Testis (tissue), 2 donors: ENCODE measurements at regions not wholly inside any gene's neighbourhood (a gene's known extent, or its start where the extent isn't known, plus 50 kb on each side); places are given as distances from the start of the nearest gene placed in this dataset.

Experiments
- DNase-seq: peaks from one replicate; pipeline ENCODE4 v3.0.0-alpha.2; 2019
- H3K27ac ChIP-seq, 2 donors: fragments of 200-600 bp; sonication (generic); one replicate each; pipeline ENCODE4 v1.5.1; 2019
- H3K27me3 ChIP-seq: fragments of 200-600 bp; sonication (generic); one replicate; pipeline ENCODE4 v1.5.1; 2019
- H3K36me3 ChIP-seq: fragments of 200-600 bp; sonication (generic); one replicate; pipeline ENCODE4 v1.5.1; 2017; ENCODE audit warnings: low read depth; ENCODE audit errors: missing control alignments
- H3K4me1 ChIP-seq: fragments of 200-600 bp; sonication (generic); one replicate; pipeline ENCODE4 v1.5.1; 2019
- H3K4me3 ChIP-seq, 2 donors: fragments of 200-600 bp; sonication (generic); one replicate each; pipeline ENCODE4 v1.5.1; 2017 to 2019
- H3K9me3 ChIP-seq: fragments of 200-600 bp; sonication (generic); one replicate; pipeline ENCODE4 v1.5.1; 2017
- POLR2A ChIP-seq: fragments of 450-650 bp; IDR thresholded peaks from one replicate; pipeline ENCODE4 v1.6.1; 2017; ENCODE audit warnings: antibody characterized with exemption, mild to moderate bottlenecking, moderate library complexity
- WGBS, 2 donors: methylation state at CpG; one replicate each; pipeline ENCODE4 v1.1.5; 2018; 5-methylcytosine and 5-hydroxymethylcytosine counted together
- intact Hi-C: fragments of 100-400 bp; cut with DNase I; formaldehyde crosslinking; loops from one replicate; pipeline ENCODE4 v1.15.1; 2023; ENCODE audit warnings: low total_unique reads
- TF ChIP-seq, protein P1 (sequence below), 3 experiments: fragments of 450-650 bp in 2 of 3; fragments of 200-600 bp in 1 of 3; sonication (generic) in 1 of 3; IDR thresholded peaks; one replicate each; pipeline ENCODE4 v1.5.1; 2016 to 2019; ENCODE audit warnings: antibody characterized with exemption in 3 of 3, mild to moderate bottlenecking in 2 of 3, moderate library complexity in 1 of 3

DNA sequence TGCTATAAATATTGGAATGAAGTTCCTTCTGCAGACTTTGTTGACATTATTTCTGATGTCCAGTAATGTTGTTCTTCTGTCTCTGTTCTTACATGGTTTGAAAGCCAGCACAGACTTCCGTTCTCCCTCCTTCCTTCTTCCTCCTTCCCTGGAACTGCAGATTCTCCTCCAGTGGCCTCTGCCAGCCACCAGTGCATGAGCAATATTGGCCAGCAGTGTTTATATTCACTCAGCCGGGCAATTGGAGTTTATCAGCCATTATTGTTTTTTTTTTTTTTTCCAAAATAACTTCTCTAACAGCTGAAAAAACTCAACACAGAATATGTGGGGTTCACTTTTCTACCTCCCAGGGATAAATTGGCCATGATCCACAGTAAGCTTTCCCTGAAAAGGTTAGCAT, 86.8 kb downstream of the ADCYAP1 start:
- TF ChIP-seq POLR2A, result no peak
- TF ChIP-seq, protein P1, sequence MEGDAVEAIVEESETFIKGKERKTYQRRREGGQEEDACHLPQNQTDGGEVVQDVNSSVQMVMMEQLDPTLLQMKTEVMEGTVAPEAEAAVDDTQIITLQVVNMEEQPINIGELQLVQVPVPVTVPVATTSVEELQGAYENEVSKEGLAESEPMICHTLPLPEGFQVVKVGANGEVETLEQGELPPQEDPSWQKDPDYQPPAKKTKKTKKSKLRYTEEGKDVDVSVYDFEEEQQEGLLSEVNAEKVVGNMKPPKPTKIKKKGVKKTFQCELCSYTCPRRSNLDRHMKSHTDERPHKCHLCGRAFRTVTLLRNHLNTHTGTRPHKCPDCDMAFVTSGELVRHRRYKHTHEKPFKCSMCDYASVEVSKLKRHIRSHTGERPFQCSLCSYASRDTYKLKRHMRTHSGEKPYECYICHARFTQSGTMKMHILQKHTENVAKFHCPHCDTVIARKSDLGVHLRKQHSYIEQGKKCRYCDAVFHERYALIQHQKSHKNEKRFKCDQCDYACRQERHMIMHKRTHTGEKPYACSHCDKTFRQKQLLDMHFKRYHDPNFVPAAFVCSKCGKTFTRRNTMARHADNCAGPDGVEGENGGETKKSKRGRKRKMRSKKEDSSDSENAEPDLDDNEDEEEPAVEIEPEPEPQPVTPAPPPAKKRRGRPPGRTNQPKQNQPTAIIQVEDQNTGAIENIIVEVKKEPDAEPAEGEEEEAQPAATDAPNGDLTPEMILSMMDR (IDR thresholded peaks at IDR 0.05), result no peak
- H3K4me1 ChIP-seq, result no peaks in the 10 kb centered on the region

DNA sequence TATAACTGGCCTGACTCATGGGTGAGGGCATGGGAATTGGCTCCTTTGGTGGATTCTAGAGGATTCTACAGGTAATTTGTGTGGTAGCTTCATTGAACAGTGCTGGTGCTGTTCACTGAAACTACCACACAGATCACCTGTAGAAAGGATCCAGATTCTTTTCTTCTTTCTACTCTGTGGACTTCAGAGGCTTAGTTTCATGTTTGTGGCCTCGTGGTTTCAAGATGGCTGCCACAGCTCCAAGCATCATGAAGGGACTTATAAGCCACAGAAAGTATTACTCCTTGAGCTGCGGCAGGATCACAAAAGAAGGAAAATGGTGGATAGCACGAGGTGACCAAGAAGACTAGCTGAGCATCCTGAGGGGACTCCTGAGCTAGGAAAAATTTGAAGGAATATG, 88.9 kb downstream of the ADCYAP1 start:
- Histone ChIP-seq H3K27ac (no peak overlapping the region), H3K27me3 (no peaks in the 10 kb centered on the region), H3K4me3 (no peak overlapping the region), H3K4me1 (no peaks in the 10 kb centered on the region), H3K9me3 (no peaks in the 10 kb centered on the region), H3K36me3 (no peaks in the 10 kb centered on the region)
- TF ChIP-seq POLR2A, result no peak
- intact Hi-C loops, result no loop called here
- no peak for DNase-seq
- WGBS, 2 donors, result 88 to 92% methylated on average over 3 of the region's 3 CpGs

More for the DNA sequence above, 86.8 kb downstream of the ADCYAP1 start:
- no peaks in the 10 kb centered on the region for H3K27me3 ChIP-seq
- no peak for DNase-seq
- intact Hi-C loops, result no loop called here
- no peaks in the 10 kb centered on the region for H3K36me3 ChIP-seq
- no peak overlapping the region for H3K27ac ChIP-seq
- H3K9me3 ChIP-seq, result no peaks in the 10 kb centered on the region
- H3K4me3 ChIP-seq, result no peak overlapping the region
- 66 to 70% methylated on average over 2 of the region's 2 CpGs for WGBS, 2 donors

DNA sequence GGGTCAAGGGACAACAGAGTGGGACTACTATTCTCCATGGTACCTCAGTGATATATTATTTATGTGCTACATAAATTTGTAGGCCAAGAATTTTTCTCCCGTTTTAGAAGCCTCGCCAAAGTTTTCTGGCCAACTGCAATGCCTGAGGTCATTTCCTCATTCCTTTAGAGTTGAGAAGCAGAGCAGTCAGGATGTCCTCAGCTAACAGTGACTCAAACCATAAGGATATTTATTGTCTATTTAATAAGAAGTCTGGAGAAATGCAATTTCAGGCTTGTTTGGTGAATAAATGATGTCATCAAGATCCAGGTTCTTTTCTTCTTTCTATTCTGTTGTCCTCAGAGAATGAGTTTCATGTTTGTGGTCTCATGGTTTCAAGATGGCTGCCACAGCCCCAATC, 91.0 kb downstream of the ADCYAP1 start:
- Histone ChIP-seq H3K36me3 (no peaks in the 10 kb centered on the region), H3K27me3 (no peaks in the 10 kb centered on the region), H3K4me1 (no peaks in the 10 kb centered on the region), H3K9me3 (no peaks in the 10 kb centered on the region), H3K4me3 (no peak overlapping the region), H3K27ac (no peak overlapping the region)
- no peak for DNase-seq
- TF ChIP-seq POLR2A, result no peak
- TF ChIP-seq, protein P1 (IDR thresholded peaks at IDR 0.05), result no peak
- intact Hi-C loops, result no loop called here
- 59 to 70% methylated on average over 2 of the region's 2 CpGs for WGBS, 2 donors

DNA sequence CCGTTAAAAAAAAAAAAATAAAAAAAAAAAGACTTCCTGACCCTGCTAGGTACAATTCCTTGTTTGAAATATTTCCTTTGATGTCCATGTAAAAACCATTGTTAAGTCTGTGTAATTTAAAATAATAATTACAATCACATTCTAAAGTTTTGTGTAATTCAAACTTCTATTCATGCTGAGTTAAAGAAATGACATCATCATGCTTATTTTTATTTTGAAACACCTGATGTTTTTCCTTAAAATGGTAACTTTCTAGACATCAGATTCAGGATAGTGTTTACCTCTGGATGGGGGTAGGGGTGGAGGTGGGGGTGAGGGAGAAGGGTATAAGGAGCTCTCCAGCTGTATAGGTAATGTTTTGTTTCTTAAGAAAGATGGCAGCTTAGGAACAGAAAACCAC, 92.8 kb downstream of the ADCYAP1 start:
- Histone ChIP-seq H3K4me1 (no peaks in the 10 kb centered on the region), H3K36me3 (no peaks in the 10 kb centered on the region), H3K27ac (no peak overlapping the region), H3K27me3 (no peaks in the 10 kb centered on the region), H3K4me3 (no peak overlapping the region), H3K9me3 (no peaks in the 10 kb centered on the region)
- TF ChIP-seq, protein P1 (IDR thresholded peaks at IDR 0.05), result no peak
- TF ChIP-seq POLR2A, result no peak
- WGBS, 2 donors, result 95 to 100% methylated on average over 1 of the region's 1 CpG
- intact Hi-C loops, result no loop called here
- DNase-seq, result no peak

DNA sequence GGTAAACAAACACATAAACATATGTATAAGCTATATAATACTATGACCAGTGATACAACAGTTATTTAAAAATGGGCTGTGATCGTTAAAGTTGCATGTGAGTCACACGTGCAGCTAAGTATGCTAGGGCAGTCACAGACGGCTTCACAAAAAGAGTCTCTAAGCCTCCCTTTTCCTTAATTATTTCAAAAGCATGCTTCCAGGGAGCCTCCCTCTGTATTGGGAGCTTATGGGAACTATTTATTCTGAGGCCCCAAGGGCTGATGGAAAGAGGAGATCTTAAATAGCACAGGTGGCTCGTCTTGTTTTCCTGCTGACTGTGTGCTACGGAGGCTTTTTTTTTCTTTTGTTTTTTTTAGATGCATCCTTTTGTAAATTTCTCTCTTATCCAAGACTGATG, 94.3 kb downstream of the ADCYAP1 start:
- WGBS, 2 donors, result 41 to 54% methylated on average over 5 of the region's 5 CpGs
- Histone ChIP-seq H3K4me1 (no peaks in the 10 kb centered on the region), H3K27me3 (no peaks in the 10 kb centered on the region), H3K27ac (no peak overlapping the region), H3K36me3 (no peaks in the 10 kb centered on the region), H3K9me3 (no peaks in the 10 kb centered on the region), H3K4me3 (no peak overlapping the region)
- no peak for DNase-seq
- intact Hi-C loops, result no loop called here
- no peak for TF ChIP-seq POLR2A
- TF ChIP-seq, protein P1 (IDR thresholded peaks at IDR 0.05), result no peak
